Left ventricle myocardium inferior (tissue), 1 donor: ENCODE measurements at regions not wholly inside any gene's neighbourhood (a gene's known extent, or its start where the extent isn't known, plus 50 kb on each side); places are given as distances from the start of the nearest gene placed in this dataset.

Experiments used
- DNase-seq: peaks from one replicate; pipeline ENCODE4 v3.0.0-alpha.2; 2020
- H3K27ac ChIP-seq: fragments of 200-600 bp; replicated peaks from 2 replicates; pipeline ENCODE4 v1.8.0; 2021
- H3K27me3 ChIP-seq: fragments of 200-600 bp; 2 replicates; pipeline ENCODE4 v1.8.0; 2021; ENCODE audit warnings: low read depth
- H3K36me3 ChIP-seq: fragments of 200-600 bp; 2 replicates; pipeline ENCODE4 v1.8.0; 2021
- H3K4me1 ChIP-seq: fragments of 200-600 bp; 2 replicates; pipeline ENCODE4 v1.8.0; 2021
- H3K4me3 ChIP-seq: fragments of 200-600 bp; 2 replicates; pipeline ENCODE4 v1.8.0; 2021; ENCODE audit warnings: mild to moderate bottlenecking, moderate library complexity
- H3K9me3 ChIP-seq: fragments of 200-600 bp; replicated peaks from 2 replicates; pipeline ENCODE4 v1.8.0; 2021
- CTCF ChIP-seq: fragments of 200-600 bp; IDR thresholded peaks from 2 replicates; pipeline ENCODE4 v1.8.0; 2021; ENCODE audit warnings: antibody characterized with exemption, mild to moderate bottlenecking, borderline replicate concordance
- intact Hi-C: fragments of 100-400 bp; cut with micrococcal nuclease; formaldehyde crosslinking; loops from one replicate; pipeline ENCODE4 v1.11.0; 2022
- donor health status: DM: no; HTN: yes; CAD: no; lungs with severe emphysema.

DNA sequence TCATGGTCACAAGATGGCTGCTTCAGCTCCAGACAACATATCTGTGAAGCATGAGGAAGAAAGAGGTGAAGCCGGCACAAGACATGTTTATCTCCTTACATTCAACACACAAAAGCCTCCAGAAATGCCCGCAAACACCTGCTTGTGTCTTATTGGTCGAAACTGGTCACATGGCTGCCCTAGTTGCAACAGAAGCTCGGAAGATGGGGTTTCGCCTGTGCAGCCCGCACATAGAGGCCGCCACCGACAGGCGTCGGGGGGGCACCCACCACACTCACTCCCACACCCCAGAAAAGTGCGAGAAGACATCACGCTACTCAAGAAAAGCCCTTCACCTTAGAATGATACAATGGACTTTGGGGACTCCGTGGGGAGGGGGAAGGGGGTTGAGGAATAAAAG, 63.0 kb upstream of the MGMT start:
- no peaks in the 10 kb centered on the region for H3K9me3 ChIP-seq
- no peak overlapping the region for H3K27ac ChIP-seq
- no peak for DNase-seq
- H3K27me3 ChIP-seq, result peaks cover 2% of the 10 kb centered on the region
- no peaks in the 10 kb centered on the region for H3K36me3 ChIP-seq
- H3K4me1 ChIP-seq, result peaks cover under 1% of the 10 kb centered on the region
- TF ChIP-seq CTCF, result no peak
- intact Hi-C loops, result no loop called here
- H3K4me3 ChIP-seq, result no peak overlapping the region

DNA sequence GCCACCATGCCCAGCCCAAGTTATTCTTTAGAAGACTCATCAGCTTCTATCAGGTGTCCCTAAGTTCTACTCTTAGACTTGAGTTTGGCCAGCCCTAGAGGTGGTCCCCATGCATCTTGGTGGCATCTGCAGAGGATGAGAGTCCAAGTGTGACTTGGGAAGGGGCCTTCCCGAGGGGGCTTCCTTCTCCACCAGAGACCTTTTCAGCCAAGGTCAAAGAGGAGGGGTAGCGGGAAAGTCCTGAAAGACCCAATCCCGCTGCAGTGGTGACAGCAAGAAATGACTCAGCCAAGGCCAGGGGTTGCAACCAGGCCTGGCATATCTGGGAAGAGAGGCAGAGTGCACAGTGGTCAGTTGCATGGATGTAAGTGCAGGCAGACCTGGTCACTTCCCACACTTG, 61.7 kb upstream of the MGMT start:
- DNase-seq, result no peak
- no peaks in the 10 kb centered on the region for H3K9me3 ChIP-seq
- no peak overlapping the region for H3K27ac ChIP-seq
- H3K27me3 ChIP-seq, result peaks cover 5% of the 10 kb centered on the region
- intact Hi-C loops, result no loop called here
- no peaks in the 10 kb centered on the region for H3K4me1 ChIP-seq
- TF ChIP-seq CTCF, result no peak
- no peak overlapping the region for H3K4me3 ChIP-seq
- H3K36me3 ChIP-seq, result no peaks in the 10 kb centered on the region

GRCh38 chr10:129410688-129411392, 56.2 kb upstream of the MGMT start:
- no peak for TF ChIP-seq CTCF
- H3K9me3 ChIP-seq, result no peaks in the 10 kb centered on the region
- intact Hi-C loops, result no loop called here
- H3K27me3 ChIP-seq, result peaks cover 28% of the 10 kb centered on the region
- no peak overlapping the region for H3K4me3 ChIP-seq
- DNase-seq, result no peak
- H3K27ac ChIP-seq, result no peak overlapping the region
- peaks cover 6% of the 10 kb centered on the region for H3K4me1 ChIP-seq
- no peaks in the 10 kb centered on the region for H3K36me3 ChIP-seq

GRCh38 chr10:129411393-129411705, 55.7 kb upstream of the MGMT start:
- no peak overlapping the region for H3K4me3 ChIP-seq
- H3K36me3 ChIP-seq, result no peaks in the 10 kb centered on the region
- DNase-seq, result no peak
- no peak for TF ChIP-seq CTCF
- H3K27ac ChIP-seq, result no peak overlapping the region
- H3K4me1 ChIP-seq, result peaks cover 6% of the 10 kb centered on the region
- no peaks in the 10 kb centered on the region for H3K9me3 ChIP-seq
- intact Hi-C loops, result no loop called here
- peaks cover 33% of the 10 kb centered on the region for H3K27me3 ChIP-seq

- peaks cover 37% of the 10 kb centered on the region for H3K27me3 ChIP-seq
- intact Hi-C loops, result no loop called here
- no peak overlapping the region for H3K4me3 ChIP-seq
- no peak overlapping the region for H3K27ac ChIP-seq
- no peaks in the 10 kb centered on the region for H3K9me3 ChIP-seq
- H3K4me1 ChIP-seq, result peaks cover 6% of the 10 kb centered on the region
- no peaks in the 10 kb centered on the region for H3K36me3 ChIP-seq
- DNase-seq, result no peak
- no peak for TF ChIP-seq CTCF
Measured at GRCh38 chr10:129411772-129412171, 55.3 kb upstream of the MGMT start.

- peaks cover 44% of the 10 kb centered on the region for H3K27me3 ChIP-seq
- no peak overlapping the region for H3K4me3 ChIP-seq
- H3K36me3 ChIP-seq, result no peaks in the 10 kb centered on the region
- no peaks in the 10 kb centered on the region for H3K9me3 ChIP-seq
- peaks cover 16% of the 10 kb centered on the region for H3K4me1 ChIP-seq
- H3K27ac ChIP-seq, result no peak overlapping the region
- DNase-seq, result no peak
- intact Hi-C loops, result no loop called here
- no peak for TF ChIP-seq CTCF
Measured at GRCh38 chr10:129413024-129413423, 54.0 kb upstream of the MGMT start.
